GM21515 (cell line): ENCODE measurements at regions not wholly inside any gene's neighbourhood (a gene's known extent, or its start where the extent isn't known, plus 50 kb on each side); places are given as distances from the start of the nearest gene placed in this dataset.

ENCODE experiments used
- ATAC-seq: cut with Tn5 transposase; IDR thresholded peaks from one replicate; pipeline ENCODE4 v1.9.1; 2021; ENCODE audit not compliant: unreplicated experiment

- ATAC-seq = no peak
Observed at GRCh38 chr6:154885214-154885613, 109.9 kb upstream of the TIAM2 start.

GRCh38 chr6:154886016-154886415, 109.1 kb upstream of the TIAM2 start:
- no peak for ATAC-seq

GRCh38 chr6:154886471-154886870, 108.6 kb upstream of the TIAM2 start:
- no peak for ATAC-seq

GRCh38 chr6:154887051-154887450, 108.1 kb upstream of the TIAM2 start:
- no peak for ATAC-seq

- no peak for ATAC-seq
Observed at GRCh38 chr6:154888421-154889295, 106.5 kb upstream of the TIAM2 start.

- no peak for ATAC-seq
Observed at GRCh38 chr6:154890874-154891273, 104.2 kb upstream of the TIAM2 start.

- no peak for ATAC-seq
Observed at GRCh38 chr6:154891901-154892300, 103.2 kb upstream of the TIAM2 start.

GRCh38 chr6:154893917-154894316, 101.2 kb upstream of the TIAM2 start:
- no peak for ATAC-seq

- no peak for ATAC-seq
Observed at GRCh38 chr6:154894902-154895301, 100.2 kb upstream of the TIAM2 start.

GRCh38 chr6:154895841-154896240, 99.3 kb upstream of the TIAM2 start:
- ATAC-seq = no peak

- ATAC-seq = no peak
Observed at GRCh38 chr6:154898821-154899220, 96.3 kb upstream of the TIAM2 start.

- ATAC-seq = no peak
Observed at GRCh38 chr6:154899824-154900463, 95.2 kb upstream of the TIAM2 start.

- ATAC-seq = no peak
Observed at GRCh38 chr6:154901876-154902552, 93.1 kb upstream of the TIAM2 start.

GRCh38 chr6:154907291-154907690, 87.8 kb upstream of the TIAM2 start:
- no peak for ATAC-seq

- no peak for ATAC-seq
Observed at GRCh38 chr6:154908723-154909122, 86.4 kb upstream of the TIAM2 start.

- ATAC-seq = no peak
Observed at GRCh38 chr6:154909311-154909710, 85.8 kb upstream of the TIAM2 start.

- ATAC-seq = no peak
Observed at GRCh38 chr6:154909821-154910220, 85.3 kb upstream of the TIAM2 start.

GRCh38 chr6:154914288-154914687, 80.8 kb upstream of the TIAM2 start:
- ATAC-seq = no peak

GRCh38 chr6:154916857-154917256, 78.3 kb upstream of the TIAM2 start:
- no peak for ATAC-seq

- no peak for ATAC-seq
Observed at GRCh38 chr6:154917941-154918340, 77.2 kb upstream of the TIAM2 start.

- no peak for ATAC-seq
Observed at GRCh38 chr6:154919806-154920205, 75.3 kb upstream of the TIAM2 start.
